IMR-90 (cell line): ENCODE measurements at regions not wholly inside any gene's neighbourhood (a gene's known extent, or its start where the extent isn't known, plus 50 kb on each side); places are given as distances from the start of the nearest gene placed in this dataset.

Experiments
- BHLHE40 ChIP-seq: fragments of 150-350 bp; IDR thresholded peaks from 2 replicates; pipeline ENCODE4 v1.6.1; 2016; ENCODE audit warnings: mild to moderate bottlenecking, low read depth, low read length
- CEBPB ChIP-seq: IDR thresholded peaks from 2 replicates; pipeline ENCODE4 v1.6.1; 2012; ENCODE audit warnings: low read depth, low read length, improper control_type of control experiment
- CHD1 ChIP-seq: IDR thresholded peaks from 2 replicates; pipeline ENCODE4 v1.6.1; 2012; ENCODE audit warnings: low read depth, low read length, improper control_type of control experiment
- FOS ChIP-seq: fragments of 150-350 bp; IDR thresholded peaks from 2 replicates; pipeline ENCODE4 v1.6.1; 2016; ENCODE audit warnings: low read depth, low read length
- MAFK ChIP-seq: IDR thresholded peaks from 2 replicates; pipeline ENCODE4 v1.6.1; 2012; ENCODE audit warnings: low read depth, low read length, improper control_type of control experiment
- MAZ ChIP-seq: IDR thresholded peaks from 2 replicates; pipeline ENCODE4 v1.6.1; 2012; ENCODE audit warnings: low read depth, mild to moderate bottlenecking, low read length, improper control_type of control experiment, moderate library complexity, borderline replicate concordance
- POLR2A ChIP-seq: IDR thresholded peaks from 2 replicates; pipeline ENCODE4 v1.6.1; 2012; ENCODE audit warnings: mild to moderate bottlenecking, low read depth, low read length
- RAD21 ChIP-seq: IDR thresholded peaks from 2 replicates; pipeline ENCODE4 v1.6.1; 2012; ENCODE audit warnings: low read length, improper control_type of control experiment
- RCOR1 ChIP-seq: IDR thresholded peaks from 2 replicates; pipeline ENCODE4 v1.6.1; 2012; ENCODE audit warnings: mild to moderate bottlenecking, low read length, improper control_type of control experiment; ENCODE audit not compliant: insufficient replicate concordance
- RFX5 ChIP-seq: IDR thresholded peaks from 2 replicates; pipeline ENCODE4 v1.8.0; 2012; ENCODE audit warnings: low read depth, mild to moderate bottlenecking, low read length, moderate library complexity
- SMC3 ChIP-seq: fragments of 150-350 bp; IDR thresholded peaks from 2 replicates; pipeline ENCODE4 v1.6.1; 2016; ENCODE audit warnings: low read depth, mild to moderate bottlenecking, antibody characterized with exemption, low read length, moderate library complexity
- TF ChIP-seq, protein P1 (sequence below): conservative IDR thresholded peaks from 2 replicates; pipeline ENCODE4 v1.5.1; 2012; ENCODE audit warnings: mild to moderate bottlenecking, low read depth, low read length, improper control_type of control experiment
- TF ChIP-seq, protein P2 (sequence below): fragments of 150-350 bp; IDR thresholded peaks from 2 replicates; pipeline ENCODE4 v1.6.1; 2017; ENCODE audit warnings: mild to moderate bottlenecking, antibody characterized with exemption, low read length, low read depth

DNA sequence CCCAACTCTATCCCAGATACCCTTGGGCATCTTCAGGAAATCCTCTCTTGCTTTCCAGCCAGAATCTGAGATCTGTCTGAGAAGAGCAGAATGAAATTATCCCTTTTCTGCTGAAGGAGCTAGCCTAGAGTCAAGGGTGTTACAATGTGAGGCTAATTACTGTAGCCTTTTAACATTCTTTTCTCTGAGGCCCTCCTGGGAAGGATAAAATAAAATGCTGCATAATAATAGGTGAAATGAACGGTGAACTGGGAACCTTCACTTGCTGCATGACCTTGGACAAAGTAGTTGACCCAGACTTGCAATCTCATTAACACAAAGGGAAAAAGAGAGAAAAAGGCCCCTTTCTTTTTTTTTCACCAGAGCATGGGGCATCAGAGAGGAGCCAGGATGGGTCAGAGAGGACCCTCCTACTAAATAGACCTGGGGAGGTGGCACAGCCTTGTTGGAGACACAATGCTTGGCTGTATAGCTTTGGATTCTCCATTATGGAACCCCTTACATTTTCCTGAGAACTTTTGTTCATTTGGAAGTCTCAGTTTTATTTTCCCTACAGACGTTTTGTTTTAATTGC is 137.0 kb upstream of the LIPC start:
- TF ChIP-seq POLR2A: no peak
- no peak for TF ChIP-seq SMC3
- TF ChIP-seq, protein P1, sequence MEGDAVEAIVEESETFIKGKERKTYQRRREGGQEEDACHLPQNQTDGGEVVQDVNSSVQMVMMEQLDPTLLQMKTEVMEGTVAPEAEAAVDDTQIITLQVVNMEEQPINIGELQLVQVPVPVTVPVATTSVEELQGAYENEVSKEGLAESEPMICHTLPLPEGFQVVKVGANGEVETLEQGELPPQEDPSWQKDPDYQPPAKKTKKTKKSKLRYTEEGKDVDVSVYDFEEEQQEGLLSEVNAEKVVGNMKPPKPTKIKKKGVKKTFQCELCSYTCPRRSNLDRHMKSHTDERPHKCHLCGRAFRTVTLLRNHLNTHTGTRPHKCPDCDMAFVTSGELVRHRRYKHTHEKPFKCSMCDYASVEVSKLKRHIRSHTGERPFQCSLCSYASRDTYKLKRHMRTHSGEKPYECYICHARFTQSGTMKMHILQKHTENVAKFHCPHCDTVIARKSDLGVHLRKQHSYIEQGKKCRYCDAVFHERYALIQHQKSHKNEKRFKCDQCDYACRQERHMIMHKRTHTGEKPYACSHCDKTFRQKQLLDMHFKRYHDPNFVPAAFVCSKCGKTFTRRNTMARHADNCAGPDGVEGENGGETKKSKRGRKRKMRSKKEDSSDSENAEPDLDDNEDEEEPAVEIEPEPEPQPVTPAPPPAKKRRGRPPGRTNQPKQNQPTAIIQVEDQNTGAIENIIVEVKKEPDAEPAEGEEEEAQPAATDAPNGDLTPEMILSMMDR: no peak
- no peak for TF ChIP-seq MAFK
- no peak for TF ChIP-seq CEBPB
- TF ChIP-seq FOS: no peak
- no peak for TF ChIP-seq RFX5
- no peak for TF ChIP-seq BHLHE40
- no peak for TF ChIP-seq MAZ
- TF ChIP-seq RCOR1: no peak
- no peak for TF ChIP-seq CHD1
- TF ChIP-seq, protein P2, sequence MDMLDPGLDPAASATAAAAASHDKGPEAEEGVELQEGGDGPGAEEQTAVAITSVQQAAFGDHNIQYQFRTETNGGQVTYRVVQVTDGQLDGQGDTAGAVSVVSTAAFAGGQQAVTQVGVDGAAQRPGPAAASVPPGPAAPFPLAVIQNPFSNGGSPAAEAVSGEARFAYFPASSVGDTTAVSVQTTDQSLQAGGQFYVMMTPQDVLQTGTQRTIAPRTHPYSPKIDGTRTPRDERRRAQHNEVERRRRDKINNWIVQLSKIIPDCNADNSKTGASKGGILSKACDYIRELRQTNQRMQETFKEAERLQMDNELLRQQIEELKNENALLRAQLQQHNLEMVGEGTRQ: no peak
- TF ChIP-seq RAD21: no peak
